Testis (tissue), 2 donors: ENCODE measurements at regions not wholly inside any gene's neighbourhood (a gene's known extent, or its start where the extent isn't known, plus 50 kb on each side); places are given as distances from the start of the nearest gene placed in this dataset.

Source experiments
- DNase-seq: peaks from one replicate; pipeline ENCODE4 v3.0.0-alpha.2; 2019
- H3K27ac ChIP-seq, 2 donors: fragments of 200-600 bp; sonication (generic); one replicate each; pipeline ENCODE4 v1.5.1; 2019
- H3K27me3 ChIP-seq: fragments of 200-600 bp; sonication (generic); one replicate; pipeline ENCODE4 v1.5.1; 2019
- H3K36me3 ChIP-seq: fragments of 200-600 bp; sonication (generic); one replicate; pipeline ENCODE4 v1.5.1; 2017; ENCODE audit warnings: low read depth; ENCODE audit errors: missing control alignments
- H3K4me1 ChIP-seq: fragments of 200-600 bp; sonication (generic); one replicate; pipeline ENCODE4 v1.5.1; 2019
- H3K4me3 ChIP-seq, 2 donors: fragments of 200-600 bp; sonication (generic); one replicate each; pipeline ENCODE4 v1.5.1; 2017 to 2019
- H3K9me3 ChIP-seq: fragments of 200-600 bp; sonication (generic); one replicate; pipeline ENCODE4 v1.5.1; 2017
- CTCF ChIP-seq, 3 experiments: fragments of 450-650 bp in 2 of 3; fragments of 200-600 bp in 1 of 3; sonication (generic) in 1 of 3; IDR thresholded peaks; one replicate each; pipeline ENCODE4 v1.5.1; 2016 to 2019; ENCODE audit warnings: antibody characterized with exemption in 3 of 3, mild to moderate bottlenecking in 2 of 3, moderate library complexity in 1 of 3
- POLR2A ChIP-seq: fragments of 450-650 bp; IDR thresholded peaks from one replicate; pipeline ENCODE4 v1.6.1; 2017; ENCODE audit warnings: antibody characterized with exemption, mild to moderate bottlenecking, moderate library complexity
- WGBS, 2 donors: methylation state at CpG; one replicate each; pipeline ENCODE4 v1.1.5; 2018; 5-methylcytosine and 5-hydroxymethylcytosine counted together
- intact Hi-C: fragments of 100-400 bp; cut with DNase I; formaldehyde crosslinking; loops from one replicate; pipeline ENCODE4 v1.15.1; 2023; ENCODE audit warnings: low total_unique reads

- no peaks in the 10 kb centered on the region for H3K4me1 ChIP-seq
- TF ChIP-seq POLR2A (no peak), CTCF (IDR thresholded peaks at IDR 0.05) (no peak)
Measured at GRCh38 chr2:552906-553305, 124.3 kb downstream of the TMEM18 start.

GRCh38 chr2:551621-552020, 125.6 kb downstream of the TMEM18 start:
- H3K4me1 ChIP-seq: no peaks in the 10 kb centered on the region
- H3K4me3 ChIP-seq: no peak overlapping the region
- no peaks in the 10 kb centered on the region for H3K9me3 ChIP-seq
- no peaks in the 10 kb centered on the region for H3K27me3 ChIP-seq
- TF ChIP-seq CTCF (IDR thresholded peaks at IDR 0.05): no peak
- no peak for TF ChIP-seq POLR2A
- intact Hi-C loops: no loop called here
- H3K36me3 ChIP-seq: no peaks in the 10 kb centered on the region
- no peak for DNase-seq
- WGBS, 2 donors: 63 to 75% methylated on average over 13 of the region's 13 CpGs
- H3K27ac ChIP-seq: no peak overlapping the region

More at GRCh38 chr2:552906-553305, 124.3 kb downstream of the TMEM18 start:
- Histone ChIP-seq H3K4me3 (no peak overlapping the region), H3K9me3 (no peaks in the 10 kb centered on the region), H3K27me3 (no peaks in the 10 kb centered on the region), H3K27ac (no peak overlapping the region), H3K36me3 (no peaks in the 10 kb centered on the region)
- intact Hi-C loops: no loop called here
- 72 to 76% methylated on average over 14 of the region's 14 CpGs for WGBS, 2 donors
- DNase-seq: no peak

GRCh38 chr2:550860-551567, 126.2 kb downstream of the TMEM18 start:
- intact Hi-C loops: no loop called here
- TF ChIP-seq CTCF (IDR thresholded peaks at IDR 0.05) (no peak), POLR2A (no peak)

GRCh38 chr2:545711-546650, 131.2 kb downstream of the TMEM18 start:
- Histone ChIP-seq H3K9me3 (no peaks in the 10 kb centered on the region), H3K4me1 (no peaks in the 10 kb centered on the region), H3K36me3 (no peaks in the 10 kb centered on the region), H3K27ac (no peak overlapping the region), H3K27me3 (no peaks in the 10 kb centered on the region), H3K4me3 (no peak overlapping the region)
- intact Hi-C loops: no loop called here
- no peak for TF ChIP-seq CTCF (IDR thresholded peaks at IDR 0.05)
- no peak for TF ChIP-seq POLR2A
- WGBS, 2 donors: 86 to 87% methylated on average over 24 of the region's 24 CpGs
- DNase-seq: no peak

More at GRCh38 chr2:550860-551567, 126.2 kb downstream of the TMEM18 start:
- H3K4me1 ChIP-seq: no peaks in the 10 kb centered on the region
- no peaks in the 10 kb centered on the region for H3K36me3 ChIP-seq
- no peak overlapping the region for H3K4me3 ChIP-seq
- H3K27ac ChIP-seq: no peak overlapping the region
- H3K9me3 ChIP-seq: no peaks in the 10 kb centered on the region
- no peak for DNase-seq
- no peaks in the 10 kb centered on the region for H3K27me3 ChIP-seq
- 77 to 78% methylated on average over 12 to 13 of the region's 13 CpGs for whole genome bisulfite sequencing, 2 donors
